Left kidney (tissue), 1 donor: ENCODE measurements at regions not wholly inside any gene's neighbourhood (a gene's known extent, or its start where the extent isn't known, plus 50 kb on each side); places are given as distances from the start of the nearest gene placed in this dataset.
"Not testable (repeated sequence)": the region's sequence is repeated elsewhere in the genome, so short reads cannot be mapped to it uniquely, and the experiment has no call there.

ENCODE experiments used
- DNase-seq: peaks from one replicate; pipeline ENCODE4 v3.0.0-alpha.2; 2013

DNA sequence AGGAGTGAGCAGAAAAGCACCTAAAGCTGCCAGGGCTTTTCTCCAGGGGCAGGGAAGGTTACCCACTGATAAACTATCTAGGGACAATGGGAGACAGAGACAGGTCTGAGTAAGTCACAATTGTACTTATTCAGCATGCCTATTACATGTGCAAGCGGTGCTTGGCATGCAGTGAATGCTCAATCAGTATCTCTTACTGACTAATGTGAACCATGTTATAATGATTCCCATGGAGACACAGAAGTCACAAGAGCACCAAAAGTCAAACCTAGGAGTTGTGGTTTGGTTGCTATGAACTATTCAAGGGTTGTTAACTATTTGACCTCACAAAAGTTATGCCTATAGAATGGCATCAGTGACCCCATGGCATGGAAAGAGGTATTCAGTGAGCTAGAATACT is 50.0 kb upstream of the RASGRP1 start:
- DNase-seq, result no peak

GRCh38 chr15:38617831-38618230 is 53.2 kb upstream of the RASGRP1 start:
- no peak for DNase-seq

GRCh38 chr15:38618242-38618955 is 53.8 kb upstream of the RASGRP1 start:
- DNase-seq, result no peak

- DNase-seq, result no peak
These were observed 55.5 kb upstream of the RASGRP1 start for GRCh38 chr15:38620098-38620497.

DNA sequence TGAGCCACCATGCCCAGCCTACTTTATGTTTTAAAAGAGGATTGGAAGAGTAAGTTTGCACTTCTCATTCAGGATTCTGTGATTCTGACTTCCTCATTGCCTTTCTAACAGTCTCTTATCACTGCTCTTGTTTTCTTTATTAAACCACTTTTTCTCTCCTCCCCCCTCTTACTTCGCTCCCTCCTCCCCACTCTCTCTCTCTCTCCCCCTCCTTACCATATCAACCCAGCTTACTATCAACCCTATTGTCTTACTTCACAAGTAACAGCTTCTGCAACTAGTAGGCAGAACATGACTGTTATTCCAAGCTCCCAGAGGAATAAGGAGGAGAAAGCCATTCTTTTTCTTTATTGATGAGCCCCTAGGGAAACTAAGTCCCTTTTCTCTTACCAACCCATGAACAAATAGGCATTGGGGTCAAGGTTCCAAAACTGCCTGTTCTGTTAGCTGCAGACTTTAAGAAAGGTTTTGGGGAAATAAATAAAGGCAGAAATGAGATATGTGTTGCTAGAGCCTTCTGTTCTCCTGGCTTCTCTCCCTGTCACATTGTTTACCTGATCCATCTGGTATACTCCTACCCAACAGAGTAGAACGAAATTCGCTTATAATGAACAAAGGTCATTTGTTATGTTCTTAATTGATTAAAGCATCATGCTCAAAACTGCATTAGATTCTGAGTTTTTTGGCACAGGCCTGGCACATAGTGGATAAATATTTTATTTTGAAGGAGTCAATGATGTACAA is 56.4 kb upstream of the RASGRP1 start:
- no peak for DNase-seq

DNA sequence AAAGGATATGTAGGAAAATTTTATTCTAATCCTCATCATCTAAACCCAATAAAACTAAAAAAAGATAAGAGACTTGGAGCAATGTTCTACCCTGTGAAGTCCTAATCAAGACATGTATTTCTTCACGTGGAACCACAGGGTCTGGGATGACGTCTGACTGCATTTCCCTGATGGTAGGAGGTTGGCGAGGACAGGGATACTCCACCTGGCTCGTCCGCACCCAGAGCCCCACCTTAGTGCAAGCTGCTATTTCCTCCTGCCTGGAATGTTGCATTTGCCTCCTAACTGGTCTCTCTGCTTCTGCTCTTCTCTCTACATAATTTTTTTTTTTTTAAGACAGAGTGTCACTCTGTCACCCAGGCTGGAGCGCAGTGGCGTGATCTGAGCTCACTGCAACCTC is 57.7 kb upstream of the RASGRP1 start:
- DNase-seq, result no peak

GRCh38 chr15:38622908-38623307 is 58.3 kb upstream of the RASGRP1 start:
- no peak for DNase-seq

GRCh38 chr15:38623744-38624143 is 59.1 kb upstream of the RASGRP1 start:
- no peak for DNase-seq

- peak; percentile 29 for DNase-seq
These were observed 59.9 kb upstream of the RASGRP1 start for GRCh38 chr15:38624244-38625205.

- no peak for DNase-seq
These were observed 61.3 kb upstream of the RASGRP1 start for GRCh38 chr15:38625886-38626285.

GRCh38 chr15:38626443-38627050 is 61.9 kb upstream of the RASGRP1 start:
- no peak for DNase-seq

DNA sequence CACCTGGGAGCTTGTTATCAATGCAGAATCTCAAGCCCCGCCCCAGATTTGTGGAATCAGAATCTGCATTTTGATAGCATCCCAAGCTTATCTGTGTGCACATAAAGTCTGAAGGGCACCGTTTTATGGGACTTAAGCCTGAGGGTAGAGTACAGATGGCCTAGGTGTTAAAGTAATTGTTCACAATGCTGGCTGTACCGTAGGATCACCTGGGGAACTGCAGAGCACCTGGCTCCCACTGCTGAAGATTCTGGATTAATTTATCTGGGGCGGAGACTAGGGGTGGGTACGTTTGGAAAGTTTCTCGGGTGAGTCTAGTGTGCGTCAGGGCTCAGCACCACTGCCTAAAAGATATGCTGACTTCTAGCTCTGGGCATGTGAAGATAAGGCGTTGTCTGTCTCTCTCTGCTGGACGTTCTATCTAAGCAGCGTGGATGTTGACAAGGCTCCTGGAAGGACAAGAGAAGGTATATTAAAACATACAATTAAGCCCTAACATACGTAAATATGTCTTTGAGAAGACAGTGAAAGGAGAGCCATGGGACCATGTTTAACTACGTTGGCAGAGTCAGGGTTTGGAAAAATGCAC is 63.2 kb upstream of the RASGRP1 start:
- no peak for DNase-seq

DNA sequence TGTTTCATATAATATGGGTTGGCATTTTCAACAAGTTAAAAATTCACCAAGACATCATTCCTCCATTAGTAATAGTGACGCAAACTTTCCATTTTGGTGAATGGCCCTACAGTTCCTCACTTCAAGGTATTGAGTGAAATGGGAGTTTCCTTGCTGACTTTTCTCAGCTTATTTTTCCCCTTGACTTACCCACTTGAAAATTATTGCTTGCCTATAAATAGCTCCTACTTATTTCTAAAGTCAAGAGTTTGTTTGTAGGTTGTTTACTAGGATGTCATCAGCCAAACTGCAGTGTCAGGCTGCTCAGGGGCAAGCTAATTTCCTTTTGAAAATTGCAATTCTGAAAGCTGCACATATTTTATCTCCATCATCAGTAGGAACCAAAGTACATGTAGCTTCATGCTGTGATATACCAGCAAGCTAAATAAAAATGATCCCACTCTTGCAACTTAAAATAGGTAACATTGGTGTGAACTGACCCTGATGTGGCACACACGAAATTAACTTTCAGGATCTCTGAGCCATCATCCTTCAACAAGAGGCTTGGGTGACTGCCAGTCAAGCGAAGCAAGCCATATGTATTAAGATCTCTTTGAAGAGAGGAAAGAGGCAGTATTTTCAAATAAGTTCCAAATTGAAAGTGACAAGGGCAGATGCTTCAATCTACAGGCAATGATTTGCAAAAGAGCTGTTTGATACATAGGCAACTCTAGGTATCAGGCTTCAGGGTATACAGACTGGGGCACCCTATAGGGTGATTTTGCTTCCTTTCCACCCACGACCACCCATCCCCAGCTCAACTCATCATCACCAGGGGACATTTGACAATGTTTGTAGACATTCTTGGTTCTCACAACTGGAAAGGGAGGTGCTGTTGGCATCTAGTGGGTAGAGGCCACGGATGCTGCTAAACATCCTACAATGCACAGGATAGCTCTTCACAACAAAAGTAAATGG is 66.8 kb upstream of the RASGRP1 start:
- DNase-seq, result no peak

DNA sequence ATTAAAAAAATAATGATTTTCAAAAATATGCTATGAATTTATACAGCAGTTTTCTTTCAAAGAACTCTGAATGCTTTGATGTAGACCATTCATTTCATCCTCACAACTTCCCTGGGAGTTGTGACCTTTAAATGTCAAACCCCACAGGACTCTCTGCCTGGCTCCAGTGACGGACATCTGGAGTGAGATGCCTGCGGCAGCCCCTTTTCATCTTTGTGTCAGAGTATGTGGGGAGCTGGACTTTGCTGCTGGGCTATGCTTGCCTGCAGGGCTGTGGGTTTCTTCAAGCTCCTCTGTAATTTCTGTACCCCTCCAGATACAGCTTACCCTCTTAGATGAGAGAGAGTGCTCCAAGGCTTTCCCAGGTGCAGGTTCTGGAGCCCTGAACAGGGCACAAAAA is 70.6 kb upstream of the RASGRP1 start:
- DNase-seq, result no peak

GRCh38 chr15:38636597-38636996 is 72.0 kb upstream of the RASGRP1 start:
- no peak for DNase-seq

- DNase-seq, result no peak
These were observed 73.5 kb upstream of the RASGRP1 start for GRCh38 chr15:38638126-38638525.

DNA sequence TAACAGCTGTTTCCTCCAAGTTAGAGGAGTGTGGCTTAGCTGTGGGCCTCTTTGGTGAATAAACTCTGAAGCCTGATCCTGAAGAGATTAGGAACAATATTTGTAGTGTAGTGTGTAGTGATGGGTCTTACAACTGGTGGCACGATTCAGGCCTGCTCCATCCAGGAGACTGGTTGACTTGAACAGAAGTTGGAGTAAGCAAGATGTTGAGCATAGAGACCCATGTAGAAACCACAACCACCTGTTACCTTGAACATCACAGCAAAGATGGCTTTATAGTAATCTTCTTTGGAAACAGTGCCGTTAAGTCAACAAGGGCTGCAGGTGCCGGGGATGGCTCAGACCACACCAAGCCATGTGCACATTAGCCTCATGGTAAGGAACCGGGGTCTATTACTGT is 74.2 kb upstream of the RASGRP1 start:
- DNase-seq, result no peak

DNA sequence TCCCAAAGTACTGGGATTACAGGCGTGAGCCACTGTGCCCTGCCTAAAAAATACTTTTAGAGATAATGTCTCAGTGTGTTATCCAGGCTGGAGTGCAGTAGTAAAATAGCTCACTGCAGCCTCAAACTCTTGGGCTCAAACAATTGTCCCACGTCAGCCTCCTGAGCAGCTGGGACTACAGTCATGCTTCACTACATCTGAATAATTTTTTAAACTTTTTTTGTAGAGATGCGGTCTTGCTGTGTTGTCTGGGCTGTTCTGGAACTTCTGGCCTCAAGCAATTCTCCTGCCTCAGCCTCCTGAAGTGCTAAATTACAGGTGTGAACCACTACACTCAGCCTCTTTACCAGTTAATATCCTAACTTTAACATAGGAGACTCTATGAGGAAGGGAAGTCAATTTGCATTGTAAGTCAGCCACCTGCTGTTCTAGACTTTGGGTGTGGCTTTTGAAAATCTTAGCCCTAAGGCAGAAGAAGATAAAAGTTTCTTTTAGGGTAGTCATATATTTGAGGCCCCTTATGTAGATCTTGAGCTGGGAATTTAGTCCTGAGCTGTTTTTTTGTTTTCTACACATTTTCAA is 78.2 kb upstream of the RASGRP1 start:
- DNase-seq, result no peak

DNA sequence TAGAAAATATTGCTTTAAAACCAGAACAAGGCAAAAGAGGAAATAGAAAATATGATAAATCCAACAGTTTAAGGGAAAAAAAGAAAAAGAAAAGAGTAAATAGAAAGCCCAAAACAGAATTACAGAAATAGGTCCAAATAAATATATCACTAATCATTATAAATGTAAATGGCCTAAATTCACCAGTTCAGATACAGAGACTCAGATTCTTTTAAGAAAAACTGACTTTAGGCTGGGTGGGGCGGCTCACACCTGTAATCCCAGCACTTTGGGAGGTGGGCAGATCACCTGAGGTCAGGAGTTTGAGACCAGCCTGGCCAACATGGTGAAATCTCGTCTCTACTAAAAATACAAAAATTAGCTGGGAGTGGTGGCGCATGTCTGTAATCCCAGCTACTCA is 79.7 kb upstream of the RASGRP1 start:
- DNase-seq, result not testable (repeated sequence)

DNA sequence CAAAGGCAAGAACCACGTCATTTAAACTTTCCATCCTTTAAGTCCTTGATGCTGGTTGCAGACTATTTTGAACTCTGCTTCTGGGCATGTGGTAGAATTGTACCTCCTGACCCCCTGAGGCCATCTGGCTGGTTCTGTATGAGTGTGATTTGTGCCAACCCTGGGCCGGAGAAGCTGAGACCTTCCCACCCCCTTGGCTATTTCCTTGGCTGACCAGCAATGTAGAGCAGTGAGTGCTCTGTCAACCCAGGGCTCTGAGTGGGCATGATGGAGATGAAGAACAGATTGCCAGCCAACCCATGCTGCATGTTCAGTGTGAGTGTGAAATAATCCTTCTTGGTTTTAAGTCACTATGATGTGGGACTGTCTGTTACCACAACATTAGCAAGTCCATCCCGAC is 82.1 kb upstream of the RASGRP1 start:
- DNase-seq, result no peak
